22Rv1 (cell line): ENCODE measurements at regions not wholly inside any gene's neighbourhood (a gene's known extent, or its start where the extent isn't known, plus 50 kb on each side); places are given as distances from the start of the nearest gene placed in this dataset.

ENCODE experiments used
- CTCF ChIP-seq: fragments of 450-650 bp; IDR thresholded peaks from 2 replicates; pipeline ENCODE4 v1.5.1; 2017; ENCODE audit warnings: mild to moderate bottlenecking
- ZFX ChIP-seq: fragments of 450-650 bp; IDR thresholded peaks from 2 replicates; pipeline ENCODE4 v1.6.1; 2017; ENCODE audit warnings: antibody characterized with exemption, borderline replicate concordance

DNA sequence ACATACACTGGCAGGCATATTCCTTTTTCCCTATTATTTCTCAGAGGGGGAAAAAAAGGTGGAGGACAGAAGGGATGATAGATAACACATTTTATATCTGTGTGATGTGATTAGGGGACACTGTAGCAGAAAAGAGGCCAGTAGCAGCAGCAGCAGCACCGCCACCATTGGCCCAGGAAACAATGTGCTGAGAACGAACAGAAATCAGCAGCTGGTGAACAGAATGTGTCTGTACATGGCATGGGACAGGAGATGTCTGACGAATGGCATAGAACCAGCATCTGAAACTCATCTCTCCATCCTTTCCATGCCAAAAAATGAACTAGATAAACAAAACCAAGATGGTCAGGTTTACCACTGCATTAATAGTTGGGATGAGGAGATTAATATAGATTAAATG, 936.1 kb upstream of the ACVR2A start:
- no peak for TF ChIP-seq CTCF
- TF ChIP-seq ZFX, result no peak
